Astrocyte of the spinal cord (primary cell): ENCODE measurements at regions not wholly inside any gene's neighbourhood (a gene's known extent, or its start where the extent isn't known, plus 50 kb on each side); places are given as distances from the start of the nearest gene placed in this dataset.
"Not testable (repeated sequence)": the region's sequence is repeated elsewhere in the genome, so short reads cannot be mapped to it uniquely, and the experiment has no call there.

Source experiments
- DNase-seq: peaks from one replicate; pipeline ENCODE4 v3.0.0; 2011; ENCODE audit warnings: low read depth, low spot score
- H3K4me3 ChIP-seq: 2 replicates; pipeline ENCODE4 v1.5.1; 2011; ENCODE audit warnings: low read depth, mild to moderate bottlenecking, low read length, moderate library complexity
- CTCF ChIP-seq: IDR thresholded peaks from 2 replicates; pipeline ENCODE4 v1.5.1; 2012; ENCODE audit warnings: low read depth, mild to moderate bottlenecking, low read length, inconsistent platforms
- in situ Hi-C: cut with HindIII; loops from 2 replicates; pipeline ENCODE4 v1.10.0; 2017; ENCODE audit warnings: low sequenced_read_pairs

DNA sequence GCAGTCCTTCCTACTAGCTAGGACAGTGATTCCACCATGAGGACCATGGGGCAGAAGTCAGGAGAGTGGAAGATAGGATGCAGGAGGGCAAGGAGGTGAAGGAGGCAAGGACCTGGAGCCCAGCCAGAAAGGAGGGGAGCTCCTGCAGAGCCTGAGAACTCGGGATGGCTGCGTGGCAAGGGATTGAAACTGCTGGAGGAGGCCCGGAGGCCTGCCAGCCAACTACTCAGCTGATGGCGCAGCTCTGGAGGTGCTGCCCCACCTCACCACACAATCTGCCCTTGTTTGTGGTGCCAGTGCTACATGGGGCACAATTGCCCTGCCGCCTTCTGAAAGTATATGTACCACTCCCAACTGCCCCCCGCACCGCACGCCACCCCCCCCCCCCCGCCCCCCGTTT, 307.3 kb upstream of the CHRNA7 start:
- DNase-seq, in situ Hi-C loops, H3K4me3 ChIP-seq: not testable (repeated sequence)

DNA sequence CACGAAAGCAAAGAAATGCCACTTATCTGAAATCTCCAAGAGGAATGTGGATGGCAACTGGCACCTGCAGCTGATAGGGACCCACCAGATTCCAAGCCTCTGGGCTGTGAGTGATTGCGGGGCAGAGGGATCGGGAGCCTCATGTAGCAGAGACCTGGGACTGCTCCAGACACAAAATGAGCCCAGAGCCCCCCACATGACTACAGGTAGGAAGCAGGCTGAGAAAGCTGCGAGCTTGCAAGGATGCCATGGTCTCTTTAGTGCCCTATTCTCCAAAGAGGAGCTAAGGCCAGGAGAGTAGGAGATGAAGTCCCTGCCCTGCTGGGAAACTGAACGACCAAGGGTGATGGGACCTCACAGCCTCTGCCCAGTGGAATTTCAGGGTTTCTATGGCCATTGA, 305.4 kb upstream of the CHRNA7 start:
- DNase-seq, H3K4me3 ChIP-seq, in situ Hi-C loops: not testable (repeated sequence)

DNA sequence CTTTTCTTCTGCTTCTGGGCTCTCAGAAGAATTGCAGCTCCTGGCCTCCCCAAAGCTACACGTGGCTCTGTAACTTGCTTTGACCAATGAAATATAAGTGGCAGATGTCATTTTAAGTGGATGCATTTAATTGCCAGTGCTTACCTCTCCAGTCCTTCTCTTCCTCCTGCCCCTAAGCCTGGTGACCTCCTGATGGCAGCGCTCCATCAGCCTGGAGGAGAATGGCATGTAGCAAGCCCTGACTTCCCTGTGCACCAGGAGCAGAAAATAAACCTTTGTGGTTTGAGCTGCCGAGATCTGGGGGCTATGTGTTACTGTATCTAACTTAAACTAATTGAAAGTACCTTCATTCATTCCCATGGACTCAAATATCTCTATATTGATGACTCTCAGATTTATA, 304.7 kb upstream of the CHRNA7 start:
- H3K4me3 ChIP-seq, DNase-seq, in situ Hi-C loops: not testable (repeated sequence)

- TF ChIP-seq CTCF = no peak
- in situ Hi-C loops = no loop called here
- DNase-seq = no peak
- H3K4me3 ChIP-seq = no peak overlapping the region
These were observed 302.7 kb upstream of the CHRNA7 start for GRCh38 chr15:31727612-31728011.

GRCh38 chr15:31732726-31733125, 297.6 kb upstream of the CHRNA7 start:
- TF ChIP-seq CTCF = no peak
- H3K4me3 ChIP-seq = no peak overlapping the region
- in situ Hi-C loops = no loop called here
- DNase-seq = no peak

DNA sequence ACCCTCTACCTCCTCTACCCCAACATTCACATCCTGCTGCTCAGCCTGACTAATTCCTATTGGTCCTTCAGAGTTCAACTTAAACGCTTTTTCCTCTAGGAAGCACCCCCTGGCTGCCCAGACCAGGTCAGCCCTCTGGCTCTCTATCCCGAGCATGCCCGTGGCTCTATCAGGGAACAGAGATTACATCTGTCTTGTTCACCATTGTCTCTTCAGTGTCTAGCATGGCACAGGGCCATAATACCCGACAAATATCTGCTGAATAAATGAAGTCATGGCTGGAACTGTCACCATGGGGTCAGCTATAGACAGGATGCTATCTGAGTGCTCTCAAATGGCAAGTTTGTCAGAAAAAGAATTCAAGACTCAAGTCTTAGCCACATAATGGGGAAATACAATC, 296.9 kb upstream of the CHRNA7 start:
- DNase-seq = no peak
- in situ Hi-C loops = no loop called here
- H3K4me3 ChIP-seq = no peak overlapping the region
- no peak for TF ChIP-seq CTCF

GRCh38 chr15:31740203-31740602, 290.1 kb upstream of the CHRNA7 start:
- in situ Hi-C loops = no loop called here
- H3K4me3 ChIP-seq = no peak overlapping the region
- DNase-seq = no peak
- no peak for TF ChIP-seq CTCF

GRCh38 chr15:31745841-31746240, 284.5 kb upstream of the CHRNA7 start:
- DNase-seq = no peak
- no peak overlapping the region for H3K4me3 ChIP-seq
- TF ChIP-seq CTCF = no peak
- in situ Hi-C loops = no loop called here
